Hepatic stellate cell (primary cell): ENCODE measurements at regions not wholly inside any gene's neighbourhood (a gene's known extent, or its start where the extent isn't known, plus 50 kb on each side); places are given as distances from the start of the nearest gene placed in this dataset.
"Not testable (repeated sequence)": the region's sequence is repeated elsewhere in the genome, so short reads cannot be mapped to it uniquely, and the experiment has no call there.

Source experiments
- DNase-seq: peaks from one replicate; pipeline ENCODE4 v3.0.0; 2011; ENCODE audit warnings: low spot score

DNA sequence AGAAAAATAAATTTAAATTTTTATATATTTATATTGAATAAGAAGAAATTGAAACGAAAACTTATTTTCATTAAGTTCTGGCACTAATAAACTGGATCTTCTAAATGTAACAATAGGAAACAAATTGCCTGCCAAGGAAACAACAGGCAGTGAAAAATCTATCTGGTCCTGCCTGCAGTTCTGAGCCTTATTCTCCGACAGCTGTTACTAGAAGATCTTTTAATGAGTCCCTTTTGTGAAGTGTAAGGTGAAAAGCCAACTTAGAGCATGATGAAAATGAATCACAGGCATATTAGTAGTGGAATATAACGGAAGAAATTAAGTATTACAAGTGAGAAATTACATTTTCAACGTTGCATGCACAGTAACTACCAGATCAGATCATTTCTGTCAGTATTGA, 1002.7 kb upstream of the PCDH20 start:
- no peak for DNase-seq

- DNase-seq = no peak
These were observed 992.2 kb upstream of the PCDH20 start for GRCh38 chr13:62407871-62408270.

DNA sequence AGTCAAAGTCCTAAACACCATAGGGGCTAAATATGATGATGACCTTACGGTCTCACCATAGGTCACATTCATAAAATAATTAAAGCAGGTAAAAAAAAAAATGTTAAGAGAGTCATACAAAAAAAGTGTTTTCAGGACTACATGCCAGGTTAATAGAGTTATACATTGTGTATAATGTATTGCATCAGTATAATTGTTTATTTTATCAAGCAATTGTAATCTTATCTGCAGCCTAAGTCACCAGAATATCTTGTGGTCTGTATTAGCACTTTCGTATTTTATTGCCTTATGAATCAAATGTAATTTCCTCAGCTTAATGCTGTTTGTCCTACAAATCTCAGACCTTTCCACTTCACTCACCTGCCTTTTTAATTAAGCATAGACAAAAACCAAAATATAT, 972.9 kb upstream of the PCDH20 start:
- no peak for DNase-seq

DNA sequence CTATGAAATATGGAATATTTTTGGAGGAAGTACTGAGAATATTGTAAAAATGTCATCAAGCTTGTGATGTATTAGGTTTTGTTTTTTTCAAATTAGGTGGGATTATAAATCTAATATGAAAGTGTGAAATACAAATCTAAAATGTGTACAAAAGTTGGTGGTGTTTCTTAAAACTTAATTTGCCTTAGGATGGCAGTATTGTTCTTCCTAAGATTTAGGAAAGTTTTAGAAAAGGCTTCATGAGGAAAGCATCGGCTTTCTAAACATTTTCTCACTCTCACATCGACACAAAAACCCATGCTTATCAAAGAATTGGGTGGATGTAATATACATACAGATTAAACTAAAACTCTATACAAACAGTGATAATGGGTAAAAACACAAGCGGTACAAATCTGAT, 972.0 kb upstream of the PCDH20 start:
- no peak for DNase-seq

DNA sequence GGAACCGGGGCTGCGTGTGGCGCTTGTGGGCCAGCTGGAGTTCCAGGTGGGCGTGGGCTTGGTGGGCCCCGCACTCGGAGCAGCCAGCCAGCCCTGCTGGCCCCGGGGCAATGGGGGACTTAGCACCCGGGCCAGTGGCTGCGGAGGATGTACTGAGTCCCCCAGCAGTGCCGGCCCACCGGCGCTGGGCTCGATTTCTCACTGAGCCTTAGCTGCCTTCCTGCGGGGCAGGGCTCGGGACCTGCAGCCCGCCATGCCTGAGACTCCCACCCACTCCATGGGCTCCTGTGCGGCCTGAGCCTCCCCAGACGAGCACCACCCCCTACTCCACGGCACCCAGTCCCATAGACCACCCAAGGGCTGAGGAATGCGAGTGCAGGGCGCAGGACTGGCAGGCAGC, 963.6 kb upstream of the PCDH20 start:
- not testable (repeated sequence) for DNase-seq

DNA sequence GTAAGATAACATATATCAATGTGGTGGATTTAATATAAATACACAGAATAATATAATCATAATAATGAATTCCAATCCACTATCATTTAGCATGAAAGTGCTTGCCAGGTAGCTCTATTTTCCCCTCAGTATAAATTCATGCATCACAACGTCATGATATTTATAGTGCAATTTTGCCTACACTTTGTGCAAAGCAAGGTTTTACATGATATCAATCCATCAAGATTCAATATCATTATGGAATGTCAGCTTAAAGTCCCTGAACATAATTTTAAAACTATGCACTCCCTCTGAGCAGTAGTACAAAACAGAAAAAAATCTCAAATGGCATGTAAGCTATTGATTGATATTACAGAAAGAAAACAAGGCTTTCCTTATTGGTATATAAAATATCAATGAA, 962.2 kb upstream of the PCDH20 start:
- no peak for DNase-seq

DNA sequence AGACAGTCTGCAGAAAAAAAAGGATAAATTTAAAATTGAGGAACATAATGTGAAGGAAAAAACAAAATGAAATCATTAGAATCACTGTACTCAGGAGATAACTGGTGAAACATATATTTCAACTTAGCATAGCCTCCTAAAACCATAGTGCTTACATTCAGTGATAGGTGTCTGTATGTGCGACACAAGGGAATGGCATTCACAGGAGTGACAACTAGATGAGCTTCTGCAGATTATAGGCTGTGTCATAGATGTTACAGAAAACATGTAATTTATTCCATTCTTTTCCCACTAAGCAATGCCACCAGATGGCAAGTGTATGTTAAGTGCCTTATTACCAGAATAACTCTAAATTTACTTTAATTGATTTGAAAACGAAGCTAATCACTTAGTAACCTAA, 960.0 kb upstream of the PCDH20 start:
- DNase-seq = no peak

GRCh38 chr13:62371737-62372136, 956.1 kb upstream of the PCDH20 start:
- no peak for DNase-seq

GRCh38 chr13:62367971-62368370, 952.3 kb upstream of the PCDH20 start:
- DNase-seq = not testable (repeated sequence)

- DNase-seq = no peak
These were observed 945.0 kb upstream of the PCDH20 start for GRCh38 chr13:62360609-62361008.

DNA sequence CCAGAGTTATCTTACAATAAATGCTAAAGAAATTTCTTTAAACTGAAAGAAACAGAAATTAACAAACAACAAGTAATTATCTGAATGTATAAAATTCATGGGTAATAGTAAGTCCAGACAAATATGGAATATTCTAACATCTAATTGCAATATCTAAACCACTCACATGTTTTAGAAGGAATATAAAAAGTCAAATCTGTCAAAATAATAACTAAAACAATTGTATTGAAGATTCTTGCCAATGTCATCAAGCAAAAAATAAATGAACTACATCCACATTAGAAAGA, 942.9 kb upstream of the PCDH20 start:
- DNase-seq = no peak

- DNase-seq = peak; percentile 1
These were observed 942.4 kb upstream of the PCDH20 start for GRCh38 chr13:62357887-62358645.

DNA sequence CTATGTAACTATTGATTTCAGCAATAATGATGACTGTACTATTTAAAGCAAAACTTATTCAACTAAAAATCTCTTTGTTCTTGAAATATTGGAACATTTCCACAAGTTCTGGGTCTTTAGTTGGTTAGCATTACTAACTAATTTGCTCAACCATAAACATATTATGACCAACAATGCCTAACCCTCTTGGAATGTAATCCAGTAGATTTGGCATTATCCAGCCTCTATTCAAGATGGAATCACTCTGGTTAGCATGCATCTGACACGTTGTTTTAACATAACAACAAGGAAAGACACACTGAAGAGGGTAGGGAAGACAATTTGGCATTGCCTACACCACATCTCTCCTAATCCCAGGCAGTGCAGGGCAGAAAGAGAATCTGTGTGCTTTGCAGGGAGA, 941.3 kb upstream of the PCDH20 start:
- DNase-seq = no peak

GRCh38 chr13:62337109-62337880, 921.6 kb upstream of the PCDH20 start:
- no peak for DNase-seq

DNA sequence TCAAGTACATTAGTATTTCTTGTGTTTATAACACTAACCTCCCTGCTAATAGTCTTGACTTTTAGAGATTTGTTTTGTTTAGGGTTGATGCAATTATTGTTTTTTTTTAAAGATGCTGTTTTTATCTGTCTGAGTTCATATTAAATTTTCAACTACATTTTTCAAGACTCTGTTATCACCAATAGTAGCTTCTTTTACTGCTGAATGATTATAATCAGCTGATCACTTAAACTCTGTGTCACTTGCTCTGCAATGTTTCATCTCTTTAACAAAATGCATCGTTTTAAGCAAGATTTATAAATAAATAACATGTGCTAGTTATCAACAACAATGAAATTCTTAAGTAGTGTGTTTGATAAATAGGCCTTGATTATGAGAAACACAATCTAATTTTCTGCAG, 920.9 kb upstream of the PCDH20 start:
- no peak for DNase-seq

GRCh38 chr13:62333466-62333865, 917.8 kb upstream of the PCDH20 start:
- no peak for DNase-seq

GRCh38 chr13:62331384-62331783, 915.7 kb upstream of the PCDH20 start:
- DNase-seq = no peak

- DNase-seq = no peak
These were observed 911.7 kb upstream of the PCDH20 start for GRCh38 chr13:62327367-62327766.

DNA sequence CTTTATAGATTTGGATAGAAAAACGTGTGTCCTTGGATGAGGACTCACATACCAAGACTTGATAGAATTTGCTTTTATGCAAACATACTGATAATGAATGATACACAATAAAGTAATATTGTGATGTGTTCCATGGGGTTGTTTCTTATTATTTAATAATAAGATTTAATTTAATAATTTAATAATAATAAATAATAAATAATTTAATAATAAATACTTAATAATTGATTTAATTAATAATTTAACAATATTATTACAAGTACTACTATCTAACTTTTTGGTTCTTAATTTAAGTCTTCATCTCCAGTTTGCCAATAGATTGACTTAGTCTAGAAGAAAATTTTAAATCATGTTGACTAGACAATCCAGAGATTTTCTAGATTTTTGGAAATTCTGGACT, 909.2 kb upstream of the PCDH20 start:
- DNase-seq = no peak

DNA sequence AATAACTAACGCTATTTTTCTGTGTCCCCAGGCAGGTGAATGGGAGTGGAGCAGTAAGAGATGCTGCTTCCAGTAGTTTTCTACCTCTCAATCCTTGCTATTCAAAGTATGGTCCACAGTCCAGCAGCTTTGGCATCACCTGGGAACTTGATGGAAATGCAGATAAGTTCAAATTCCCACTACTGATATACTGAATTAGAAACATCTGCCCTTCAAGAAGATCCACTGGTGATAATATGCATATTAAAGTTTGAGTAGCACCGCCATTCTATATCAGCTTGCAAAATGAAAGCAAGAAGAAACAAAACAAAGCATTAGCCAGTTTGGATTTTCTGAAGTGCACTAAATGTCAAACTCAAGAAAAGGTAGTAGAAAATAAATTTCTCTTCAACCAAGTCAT, 906.2 kb upstream of the PCDH20 start:
- DNase-seq = no peak

- no peak for DNase-seq
These were observed 905.5 kb upstream of the PCDH20 start for GRCh38 chr13:62321139-62321538.

GRCh38 chr13:62320129-62321108, 904.8 kb upstream of the PCDH20 start:
- DNase-seq = no peak

- no peak for DNase-seq
These were observed 894.3 kb upstream of the PCDH20 start for GRCh38 chr13:62309904-62310303.
